ENCODE measurements at regions not wholly inside any gene's neighbourhood (a gene's known extent, or its start where the extent isn't known, plus 50 kb on each side); places are given as distances from the start of the nearest gene placed in this dataset.
A peak's percentile ranks its signal among the peaks of the same experiment; 100 is the strongest.
"Not testable (repeated sequence)": the region's sequence is repeated elsewhere in the genome, so short reads cannot be mapped to it uniquely, and the experiment has no call there.

DNA sequence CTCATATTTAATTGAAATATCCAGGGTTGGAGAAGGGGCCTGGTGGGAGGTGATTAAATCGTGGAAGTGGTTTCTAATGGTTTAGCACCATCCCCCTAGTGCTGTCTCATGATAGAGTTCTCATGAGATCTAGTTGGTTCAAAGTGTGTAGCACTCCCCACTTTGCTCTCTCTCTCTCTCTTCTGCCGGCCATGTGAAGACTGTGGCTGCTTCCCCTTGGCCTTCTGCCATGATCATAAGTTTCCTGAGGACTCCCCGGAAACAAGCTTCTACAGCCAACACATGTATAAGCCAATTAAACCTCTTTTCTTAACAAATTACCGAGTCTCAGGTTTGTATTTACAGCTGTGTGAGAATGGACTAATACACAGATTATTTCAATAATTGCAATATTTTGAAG lies 305.8 kb upstream of the KCND2 start:
- H3K4me3 Mint-ChIP-seq, result no peak overlapping the region
- no peak for ATAC-seq
- no peaks in the 10 kb centered on the region for H3K36me3 Mint-ChIP-seq
- no peaks in the 10 kb centered on the region for H3K4me1 Mint-ChIP-seq
- H3K27ac Mint-ChIP-seq, result no peak overlapping the region
- DNase-seq (ENCODE audit: low spot score in 2 of 2), result no peak
- peaks cover 6% of the 10 kb centered on the region for H3K9me3 Mint-ChIP-seq

DNA sequence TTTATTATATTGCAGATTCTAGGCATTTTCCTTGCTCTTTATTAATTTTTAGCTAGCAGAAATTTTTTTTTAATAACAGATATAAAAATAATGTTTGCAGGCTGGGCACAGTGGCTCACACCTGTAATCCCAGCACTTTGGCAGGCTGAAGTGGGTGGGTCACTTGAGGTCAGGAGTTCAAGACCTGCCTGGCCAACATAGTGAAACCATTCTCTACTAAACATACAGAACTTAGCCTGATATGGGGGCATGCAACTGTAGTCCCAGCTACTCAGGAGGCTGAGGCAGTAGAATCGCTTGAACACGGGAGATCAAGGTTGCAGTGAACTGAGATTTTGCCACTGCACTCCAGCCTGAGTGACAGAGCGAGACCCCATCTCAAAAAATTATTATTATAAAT lies 304.6 kb upstream of the KCND2 start:
- H3K9me3 Mint-ChIP-seq, result peaks cover 10% of the 10 kb centered on the region
- not testable (repeated sequence) for ATAC-seq; H3K4me3 Mint-ChIP-seq; H3K4me1 Mint-ChIP-seq; H3K27ac Mint-ChIP-seq; H3K36me3 Mint-ChIP-seq; DNase-seq (ENCODE audit: low spot score in 2 of 2)

DNA sequence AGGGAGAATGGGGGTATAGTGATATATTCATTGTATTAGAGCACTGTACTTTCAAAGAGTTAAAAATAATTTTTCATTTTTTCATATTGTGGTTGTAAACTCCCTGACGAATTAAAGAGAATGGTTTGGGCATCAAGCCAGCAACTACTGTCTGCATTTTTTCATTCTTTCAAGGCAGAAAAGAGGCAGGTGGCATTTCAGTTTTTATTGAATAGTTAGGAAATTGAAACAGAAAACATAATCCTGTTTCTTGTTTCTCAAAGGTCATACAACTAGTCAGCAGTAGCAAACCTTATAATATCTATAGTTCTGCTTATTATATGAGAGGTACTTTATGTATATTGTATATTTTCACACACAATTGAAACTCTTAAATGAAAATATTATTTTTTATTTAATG lies 303.9 kb upstream of the KCND2 start:
- no peaks in the 10 kb centered on the region for H3K4me1 Mint-ChIP-seq
- peaks cover 10% of the 10 kb centered on the region for H3K9me3 Mint-ChIP-seq
- H3K4me3 Mint-ChIP-seq, result no peak overlapping the region
- no peak overlapping the region for H3K27ac Mint-ChIP-seq
- ATAC-seq, result no peak
- H3K36me3 Mint-ChIP-seq, result no peaks in the 10 kb centered on the region
- no peak for DNase-seq (ENCODE audit: low spot score in 2 of 2)

DNA sequence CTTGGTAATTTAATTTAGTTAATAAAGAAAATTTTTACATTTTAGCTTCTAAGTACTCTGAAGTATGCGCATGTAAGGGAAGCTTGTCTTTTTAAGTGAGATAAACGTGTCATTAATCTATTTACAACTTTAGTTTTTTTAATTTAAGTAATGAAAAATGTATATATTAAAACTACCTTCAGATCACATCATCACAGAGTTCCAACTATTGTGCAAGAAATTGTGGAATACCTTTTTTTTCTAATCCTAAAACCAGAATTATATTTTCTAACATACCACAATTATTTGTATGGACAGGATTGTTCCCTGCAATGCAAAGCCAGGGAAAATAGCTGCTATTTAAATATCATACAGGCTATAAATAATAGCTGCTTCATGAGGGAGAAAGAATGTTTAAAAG lies 303.2 kb upstream of the KCND2 start:
- Mint-ChIP-seq H3K4me3 (no peak overlapping the region), H3K4me1 (no peaks in the 10 kb centered on the region), H3K27ac (no peak overlapping the region), H3K9me3 (peaks cover 10% of the 10 kb centered on the region), H3K36me3 (no peaks in the 10 kb centered on the region)
- DNase-seq (ENCODE audit: low spot score in 2 of 2), result no peak
- no peak for ATAC-seq

DNA sequence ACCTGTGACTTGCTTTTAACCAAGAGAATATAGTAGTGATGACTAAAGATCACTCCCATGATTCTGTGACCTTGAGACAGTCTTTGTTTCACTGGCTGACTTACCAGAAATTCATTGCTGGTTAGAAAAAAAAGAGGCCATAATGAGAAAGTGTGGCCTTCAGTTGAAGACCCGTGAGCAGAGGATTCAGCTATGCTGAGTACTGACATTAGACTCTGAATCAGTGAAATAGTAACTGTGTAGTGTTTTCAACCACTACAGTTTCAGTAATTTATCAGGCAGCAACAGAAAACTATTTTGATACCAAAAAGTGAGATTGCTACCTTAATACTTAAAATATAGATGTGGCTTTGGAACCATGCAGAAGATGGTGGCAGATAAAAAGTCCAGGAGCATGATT lies 298.0 kb upstream of the KCND2 start:
- Mint-ChIP-seq H3K27ac (no peak overlapping the region), H3K36me3 (no peaks in the 10 kb centered on the region), H3K4me1 (no peaks in the 10 kb centered on the region), H3K9me3 (peaks cover 20% of the 10 kb centered on the region), H3K4me3 (no peak overlapping the region)
- DNase-seq (ENCODE audit: low spot score in 2 of 2) (no peak), ATAC-seq (no peak)

DNA sequence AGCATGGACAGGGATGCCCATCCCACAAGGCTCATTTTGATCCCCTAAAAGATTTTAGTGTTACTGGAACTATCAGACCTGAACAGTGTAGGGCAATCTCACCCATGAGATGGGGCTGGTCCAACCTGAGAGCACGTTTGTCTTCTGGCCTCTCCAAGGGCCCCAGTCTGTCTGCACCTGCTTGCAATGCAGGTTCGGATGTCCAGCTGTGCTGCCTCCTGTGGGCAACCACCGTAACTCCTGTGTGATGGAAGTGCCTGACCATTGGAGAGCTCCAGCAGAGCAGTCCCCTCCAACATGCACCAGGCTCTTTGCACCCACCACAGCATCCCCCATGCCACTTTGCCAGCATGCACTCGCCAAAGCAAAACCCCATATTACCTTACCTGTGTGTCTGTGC lies 290.1 kb upstream of the KCND2 start:
- Mint-ChIP-seq H3K4me3 (no peak overlapping the region), H3K27ac (no peak overlapping the region), H3K4me1 (no peaks in the 10 kb centered on the region), H3K36me3 (no peaks in the 10 kb centered on the region), H3K9me3 (peaks cover 30% of the 10 kb centered on the region)
- peak; percentile 24 for ATAC-seq
- no peak for DNase-seq (ENCODE audit: low spot score in 2 of 2)

DNA sequence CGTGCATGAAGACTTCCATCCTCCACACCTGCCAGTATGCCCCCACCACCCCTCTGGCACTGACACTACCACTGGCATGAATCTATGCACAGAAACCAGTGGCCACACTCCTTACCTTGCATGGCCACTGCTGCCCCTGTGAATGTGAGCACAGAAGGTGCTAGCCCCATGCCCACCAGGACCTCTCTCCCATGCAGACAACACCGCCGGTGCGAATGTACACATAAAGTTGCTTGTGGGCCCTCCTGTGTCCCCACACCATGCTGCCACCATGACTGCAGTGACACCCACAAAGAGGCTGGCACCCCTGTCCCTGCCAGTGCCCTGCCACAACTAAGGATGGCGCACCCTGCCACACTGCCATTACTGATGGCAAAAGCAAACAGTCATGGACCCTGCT lies 289.5 kb upstream of the KCND2 start:
- Mint-ChIP-seq H3K9me3 (peaks cover 30% of the 10 kb centered on the region), H3K27ac (no peak overlapping the region), H3K4me1 (no peaks in the 10 kb centered on the region), H3K4me3 (no peak overlapping the region), H3K36me3 (no peaks in the 10 kb centered on the region)
- DNase-seq (ENCODE audit: low spot score in 2 of 2) (no peak), ATAC-seq (no peak)

DNA sequence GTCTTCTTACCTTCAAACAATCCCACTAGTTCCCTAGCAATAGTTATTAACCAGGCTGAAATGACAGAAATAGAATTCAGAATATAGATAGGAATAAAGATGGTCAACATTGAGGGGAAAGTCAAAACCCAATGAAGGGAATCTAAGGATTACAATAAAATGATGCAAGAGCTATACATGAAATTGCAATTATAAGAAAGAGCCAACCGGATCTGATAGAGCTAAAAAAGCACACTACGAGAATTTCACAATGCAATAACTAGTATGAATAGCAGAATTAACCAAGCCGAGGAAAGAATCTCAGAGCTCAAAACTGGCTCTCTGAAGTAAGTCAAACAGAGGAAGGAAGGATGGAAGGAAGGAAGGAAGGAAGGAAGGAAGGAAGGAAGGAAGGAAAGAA lies 288.7 kb upstream of the KCND2 start:
- ATAC-seq, result no peak
- DNase-seq (ENCODE audit: low spot score in 2 of 2), result no peak
- H3K9me3 Mint-ChIP-seq, result peaks cover 25% of the 10 kb centered on the region
- no peaks in the 10 kb centered on the region for H3K36me3 Mint-ChIP-seq
- no peaks in the 10 kb centered on the region for H3K4me1 Mint-ChIP-seq
- H3K27ac Mint-ChIP-seq, result no peak overlapping the region
- H3K4me3 Mint-ChIP-seq, result no peak overlapping the region

DNA sequence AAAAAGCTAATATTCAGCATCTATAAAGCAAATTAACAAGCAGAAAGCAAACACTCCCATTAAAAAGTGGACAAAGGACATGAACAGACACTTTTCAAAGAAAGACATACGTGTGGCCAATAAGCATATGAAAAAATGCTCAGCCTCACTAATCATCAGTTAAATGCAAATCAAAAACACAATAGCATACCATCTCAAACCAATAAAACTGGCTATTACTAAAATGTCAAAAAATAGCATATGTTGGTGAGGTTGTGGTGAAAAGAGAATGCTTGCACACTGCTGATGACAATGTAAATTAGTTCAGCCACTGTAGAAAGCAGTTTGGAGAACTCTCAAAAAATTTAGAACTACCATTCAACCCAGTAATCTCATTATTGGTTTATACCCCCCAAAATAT lies 284.6 kb upstream of the KCND2 start:
- Mint-ChIP-seq H3K4me1 (no peaks in the 10 kb centered on the region), H3K36me3 (no peaks in the 10 kb centered on the region), H3K9me3 (peaks cover 21% of the 10 kb centered on the region), H3K27ac (no peak overlapping the region), H3K4me3 (no peak overlapping the region)
- no peak for DNase-seq (ENCODE audit: low spot score in 2 of 2)
- no peak for ATAC-seq

DNA sequence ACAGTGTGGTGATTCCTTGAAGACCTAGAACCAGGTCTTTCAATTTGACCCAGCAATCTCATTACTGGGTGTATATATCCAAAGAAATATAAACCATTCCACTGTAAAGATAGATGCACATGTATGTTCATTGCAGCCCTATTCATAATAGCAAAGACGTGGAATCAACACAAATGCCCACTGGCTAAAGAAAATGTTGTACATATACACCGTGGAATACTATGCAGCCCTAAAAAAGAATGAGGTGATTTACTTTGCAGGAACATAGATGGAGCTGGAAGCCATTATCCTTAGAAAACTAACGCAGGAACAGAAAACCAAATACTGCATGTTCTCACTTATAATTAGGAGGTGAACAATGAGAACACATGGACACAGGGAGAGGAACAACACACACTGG lies 278.0 kb upstream of the KCND2 start:
- ATAC-seq (no peak), DNase-seq (ENCODE audit: low spot score in 2 of 2) (no peak)
- H3K9me3 Mint-ChIP-seq, result peaks cover 34% of the 10 kb centered on the region
- H3K36me3 Mint-ChIP-seq, result no peaks in the 10 kb centered on the region
- H3K27ac Mint-ChIP-seq, result no peak overlapping the region
- no peak overlapping the region for H3K4me3 Mint-ChIP-seq
- H3K4me1 Mint-ChIP-seq, result no peaks in the 10 kb centered on the region

DNA sequence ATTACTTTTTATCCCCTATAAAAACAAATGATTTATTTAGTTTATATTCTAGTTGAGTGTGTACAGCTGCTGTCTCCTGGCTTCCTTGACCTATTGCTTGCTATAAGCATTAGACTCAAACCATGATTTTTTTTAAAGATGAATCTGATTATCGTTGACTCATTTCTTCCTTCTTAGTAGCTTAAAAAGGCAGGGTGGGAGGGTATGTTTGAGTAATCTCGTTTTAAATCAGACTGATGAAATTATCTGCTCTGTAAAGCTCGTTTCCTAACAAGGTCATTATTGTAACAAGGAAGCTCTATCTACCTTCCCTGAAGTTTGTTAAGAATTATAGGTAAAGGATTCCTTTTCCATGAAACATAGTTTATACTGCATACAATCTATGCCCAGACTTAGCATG lies 276.3 kb upstream of the KCND2 start:
- Mint-ChIP-seq H3K9me3 (peaks cover 31% of the 10 kb centered on the region), H3K4me3 (no peak overlapping the region), H3K27ac (no peak overlapping the region), H3K36me3 (no peaks in the 10 kb centered on the region), H3K4me1 (no peaks in the 10 kb centered on the region)
- DNase-seq (ENCODE audit: low spot score in 2 of 2) (no peak), ATAC-seq (no peak)

DNA sequence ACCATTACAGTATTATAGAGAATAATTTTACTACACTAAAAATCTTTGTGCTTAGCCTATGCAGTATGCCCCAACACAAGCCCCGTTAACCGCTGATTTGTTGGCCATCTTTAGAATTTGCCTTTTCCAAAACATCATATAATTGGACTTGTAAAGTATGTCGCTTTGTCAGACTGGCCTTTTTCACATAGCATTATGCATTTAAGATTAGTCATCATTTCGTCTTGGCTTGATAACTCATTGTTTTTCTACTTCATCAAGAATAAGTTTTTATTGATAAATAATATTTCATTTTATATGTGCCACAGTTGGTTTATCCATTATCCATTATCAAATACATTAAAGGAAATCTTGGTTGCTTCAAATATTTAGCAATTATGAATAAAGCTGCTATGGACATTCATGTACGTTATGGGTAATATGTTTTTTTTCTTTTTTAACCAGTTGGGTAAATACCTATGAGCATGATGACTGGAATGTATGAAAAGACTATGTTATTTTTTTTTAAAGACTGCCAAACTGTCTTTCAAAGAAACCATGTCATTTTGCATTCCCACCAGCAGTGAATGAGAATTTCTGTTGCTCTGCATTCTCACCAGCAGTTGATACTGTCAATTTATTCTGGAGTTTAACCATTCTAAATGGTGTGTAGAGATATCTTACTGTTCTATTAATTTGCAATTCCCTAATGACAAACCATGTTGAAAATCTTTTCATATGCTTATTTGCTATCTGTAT lies 273.1 kb upstream of the KCND2 start:
- no peak for ATAC-seq
- Mint-ChIP-seq H3K4me1 (no peaks in the 10 kb centered on the region), H3K9me3 (peaks cover 26% of the 10 kb centered on the region), H3K36me3 (no peaks in the 10 kb centered on the region), H3K27ac (no peak overlapping the region), H3K4me3 (no peak overlapping the region)
- DNase-seq (ENCODE audit: low spot score in 2 of 2), result no peak

DNA sequence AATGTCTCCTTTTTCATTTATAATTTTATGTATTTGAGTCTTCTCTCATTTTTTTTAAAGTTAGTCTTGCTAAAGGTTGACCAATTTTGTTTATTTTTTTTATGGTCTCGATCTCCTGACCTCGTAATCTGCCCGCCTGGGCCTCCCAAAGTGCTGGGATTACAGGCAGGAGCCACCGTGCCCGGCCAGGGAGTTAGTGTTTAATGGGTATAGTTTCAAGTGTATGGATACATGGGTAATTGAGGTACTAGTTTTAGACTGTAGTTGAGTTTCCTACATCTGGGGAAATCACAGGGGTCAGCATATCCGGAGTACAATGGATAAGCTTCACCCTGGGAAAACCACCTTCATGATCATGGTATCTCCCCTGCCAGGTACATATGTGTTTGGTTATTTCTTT lies 267.3 kb upstream of the KCND2 start:
- peaks cover 32% of the 10 kb centered on the region for H3K9me3 Mint-ChIP-seq
- no peak overlapping the region for H3K4me3 Mint-ChIP-seq
- no peaks in the 10 kb centered on the region for H3K36me3 Mint-ChIP-seq
- H3K27ac Mint-ChIP-seq, result no peak overlapping the region
- DNase-seq (ENCODE audit: low spot score in 2 of 2) (no peak), ATAC-seq (no peak)
- no peaks in the 10 kb centered on the region for H3K4me1 Mint-ChIP-seq

DNA sequence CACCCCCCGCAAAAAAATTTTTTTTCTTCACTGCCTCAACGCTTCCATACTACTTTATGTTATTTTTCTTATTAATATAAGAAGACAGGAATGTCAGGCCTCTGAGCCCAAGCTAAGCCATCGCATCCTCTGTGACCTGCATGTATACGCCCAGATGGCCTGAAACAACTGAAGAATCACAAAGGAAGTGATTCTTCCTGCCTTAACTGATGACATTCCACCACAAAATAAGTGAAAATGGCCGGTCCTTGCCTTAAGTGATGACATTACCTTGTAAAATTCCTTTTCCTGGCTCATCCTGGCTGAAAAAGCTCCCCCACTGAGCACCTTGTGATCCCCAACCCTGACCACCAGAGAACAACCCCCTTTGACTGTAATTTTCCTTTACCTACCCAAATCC lies 258.7 kb upstream of the KCND2 start:
- not testable (repeated sequence) for H3K4me3 Mint-ChIP-seq; DNase-seq (ENCODE audit: low spot score in 2 of 2); H3K36me3 Mint-ChIP-seq; H3K4me1 Mint-ChIP-seq; ATAC-seq; H3K27ac Mint-ChIP-seq
- peaks cover 22% of the 10 kb centered on the region for H3K9me3 Mint-ChIP-seq

DNA sequence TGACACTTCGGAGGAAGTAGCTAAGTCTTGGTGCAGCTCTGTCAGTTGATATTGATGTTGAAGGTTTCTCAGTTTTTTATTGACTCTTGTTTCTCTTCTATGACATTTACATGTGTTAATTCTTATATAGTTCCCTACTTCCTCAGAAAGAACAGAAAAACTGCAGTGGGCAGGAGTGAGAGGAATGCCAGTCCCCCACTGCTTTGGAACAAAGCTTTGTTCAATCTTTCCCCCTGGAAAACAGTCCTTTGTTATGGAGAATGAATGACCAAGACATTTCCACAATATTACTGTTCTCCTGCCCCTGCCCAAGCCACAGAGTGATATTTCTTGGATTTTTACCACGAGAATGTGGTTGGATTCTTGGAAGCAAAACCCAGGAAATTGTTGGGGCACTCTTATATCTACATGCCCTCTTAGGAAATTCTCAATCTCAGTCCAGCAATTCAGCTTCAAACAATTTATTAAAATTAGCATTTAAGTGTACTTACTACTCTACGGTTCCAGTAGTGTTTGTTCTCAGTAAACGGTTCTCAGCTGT lies 258.0 kb upstream of the KCND2 start:
- ATAC-seq (no peak), DNase-seq (ENCODE audit: low spot score in 2 of 2) (no peak)
- Mint-ChIP-seq H3K9me3 (peaks cover 22% of the 10 kb centered on the region), H3K36me3 (no peaks in the 10 kb centered on the region), H3K4me1 (no peaks in the 10 kb centered on the region), H3K4me3 (no peak overlapping the region), H3K27ac (no peak overlapping the region)

DNA sequence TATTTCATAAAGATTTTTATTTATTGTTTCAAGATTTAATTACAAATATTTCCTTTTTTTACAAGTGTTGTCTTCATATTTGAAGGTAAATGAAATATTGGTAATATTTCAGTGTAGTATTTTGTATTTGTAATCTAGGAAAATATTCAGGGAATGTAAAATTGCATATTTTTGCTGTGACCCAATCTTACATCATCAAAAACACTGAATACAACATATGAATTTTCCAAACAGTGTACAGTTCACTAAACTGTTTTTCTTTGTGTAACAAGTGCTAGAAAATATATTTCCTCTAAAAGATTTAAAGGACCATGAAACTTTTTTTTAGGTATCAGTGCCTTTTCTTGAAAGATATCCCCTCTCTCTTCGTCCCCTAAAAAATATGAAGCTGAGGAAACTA lies 251.9 kb upstream of the KCND2 start:
- Mint-ChIP-seq H3K27ac (no peak overlapping the region), H3K4me1 (no peaks in the 10 kb centered on the region), H3K36me3 (no peaks in the 10 kb centered on the region), H3K4me3 (no peak overlapping the region), H3K9me3 (peaks cover 26% of the 10 kb centered on the region)
- ATAC-seq (no peak), DNase-seq (ENCODE audit: low spot score in 2 of 2) (no peak)
